Liver (tissue), 8 donors: ENCODE measurements at regions not wholly inside any gene's neighbourhood (a gene's known extent, or its start where the extent isn't known, plus 50 kb on each side); places are given as distances from the start of the nearest gene placed in this dataset.

ENCODE experiments used
- DNase-seq: peaks from one replicate; pipeline ENCODE4 v3.0.0-alpha.2; 2017; ENCODE audit warnings: low spot score
- H3K27ac ChIP-seq, 2 donors: one replicate each; pipeline ENCODE4 v1.7.0; 2013; ENCODE audit warnings: inconsistent platforms in 2 of 2, low read length in 2 of 2, control low read depth in 1 of 2, low read depth in 1 of 2, mild to moderate bottlenecking in 1 of 2
- H3K27me3 ChIP-seq, 4 donors: one replicate each; pipeline versions ENCODE4 v1.6.1 to v1.7.0; 2013; ENCODE audit warnings: low read length in 3 of 4, inconsistent platforms in 1 of 4, mild to moderate bottlenecking in 1 of 4, moderate library complexity in 1 of 4; ENCODE audit not compliant: control insufficient read depth in 4 of 4, insufficient read depth in 4 of 4
- H3K36me3 ChIP-seq, 4 donors: one replicate each; pipeline versions ENCODE4 v1.6.1 to v1.7.0; 2013; ENCODE audit warnings: low read length in 3 of 4, mild to moderate bottlenecking in 3 of 4, low read depth in 1 of 4, moderate library complexity in 1 of 4; ENCODE audit not compliant: control insufficient read depth in 4 of 4, insufficient read depth in 3 of 4
- H3K4me1 ChIP-seq, 4 donors: one replicate each; pipeline versions ENCODE4 v1.6.1 to v1.7.0; 2013; ENCODE audit warnings: low read length in 3 of 4, mild to moderate bottlenecking in 3 of 4, moderate library complexity in 1 of 4; ENCODE audit not compliant: control insufficient read depth in 4 of 4, insufficient read depth in 4 of 4
- H3K4me3 ChIP-seq, 3 donors: one replicate each; pipeline versions ENCODE4 v1.6.1 to v1.7.0; 2013; ENCODE audit warnings: low read length in 3 of 3, control low read depth in 1 of 3, low read depth in 1 of 3, mild to moderate bottlenecking in 1 of 3
- H3K9ac ChIP-seq, 2 donors: one replicate each; pipeline ENCODE4 v1.7.0; 2013; ENCODE audit warnings: low read length in 2 of 2, mild to moderate bottlenecking in 2 of 2, moderate library complexity in 2 of 2, control low read depth in 1 of 2, low read depth in 1 of 2
- H3K9me3 ChIP-seq, 4 donors: one replicate each; pipeline versions ENCODE4 v1.6.1 to v1.7.0; 2013; ENCODE audit warnings: low read length in 3 of 4; ENCODE audit not compliant: control insufficient read depth in 4 of 4
- CTCF ChIP-seq: fragments of 150-350 bp; IDR thresholded peaks from 2 replicates; pipeline ENCODE4 v1.5.1; 2017; ENCODE audit warnings: improper control_type of control experiment, low read depth, low read length; ENCODE audit not compliant: missing input control
- EGR1 ChIP-seq, 2 donors: IDR thresholded peaks; 2 replicates each; pipeline ENCODE4 v1.6.1; 2016 to 2018; ENCODE audit warnings: antibody characterized with exemption in 2 of 2, low read depth in 2 of 2
- FOXA2 ChIP-seq: IDR thresholded peaks from 2 replicates; pipeline ENCODE4 v1.6.1; 2016; ENCODE audit warnings: antibody characterized with exemption
- HNF4A ChIP-seq, 2 donors: conservative IDR thresholded peaks; 2 replicates each; pipeline ENCODE4 v1.6.1; 2016; ENCODE audit warnings: antibody characterized with exemption in 2 of 2, mild to moderate bottlenecking in 2 of 2
- RAD21 ChIP-seq, 2 donors: IDR thresholded peaks; 2 replicates each; pipeline ENCODE4 v1.6.1; 2016; ENCODE audit warnings: antibody characterized with exemption in 2 of 2, mild to moderate bottlenecking in 2 of 2
- REST ChIP-seq: IDR thresholded peaks from 2 replicates; pipeline ENCODE4 v1.6.1; 2016; ENCODE audit warnings: antibody characterized with exemption, mild to moderate bottlenecking
- RXRA ChIP-seq, 2 donors: IDR thresholded peaks; 2 replicates each; pipeline ENCODE4 v1.6.1; 2017 to 2018; ENCODE audit warnings: antibody characterized with exemption in 2 of 2, mild to moderate bottlenecking in 1 of 2
- SP1 ChIP-seq: IDR thresholded peaks from 2 replicates; pipeline ENCODE4 v1.6.1; 2018; ENCODE audit warnings: antibody characterized with exemption, mild to moderate bottlenecking
- TAF1 ChIP-seq: conservative IDR thresholded peaks from 2 replicates; pipeline ENCODE4 v1.6.1; 2016; ENCODE audit warnings: antibody characterized with exemption, mild to moderate bottlenecking
- ZBTB33 ChIP-seq: IDR thresholded peaks from 2 replicates; pipeline ENCODE4 v1.6.1; 2016; ENCODE audit warnings: antibody characterized with exemption
- WGBS: extraction: QIAGEN DNeasy Blood & Tissue Kit; methylation state at CpG from one replicate; pipeline ENCODE4 v1.1.7; 2013; 5-methylcytosine and 5-hydroxymethylcytosine counted together
- donor health status: healthy.
- donor health status: healthy.
- donor health status: healthy.
- donor health status: healthy.
- donor health status: healthy.

- DNase-seq = no peak
- H3K36me3 ChIP-seq = no peaks in the 10 kb centered on the region
- H3K4me1 ChIP-seq = peaks cover under 1 to 5% (median under 1%) of the 10 kb centered on the region in 4 donors
- H3K9ac ChIP-seq = no peak overlapping the region
- H3K9me3 ChIP-seq = no peaks in the 10 kb centered on the region
- H3K4me3 ChIP-seq = no peak overlapping the region
- H3K27ac ChIP-seq = no peak overlapping the region
- no peak for TF ChIP-seq SP1
- no peak for TF ChIP-seq CTCF
- H3K27me3 ChIP-seq = peaks cover 0 to 3% (median 1%) of the 10 kb centered on the region in 4 donors
- 82% methylated on average over 3 of the region's 3 CpGs for WGBS
Measured at GRCh38 chr3:14597266-14597665, 54.3 kb upstream of the CCDC174 start.

- Histone ChIP-seq H3K27me3 (peaks cover 0 to 3% (median 1%) of the 10 kb centered on the region in 4 donors), H3K9ac (no peak overlapping the region), H3K27ac (no peak overlapping the region), H3K36me3 (no peaks in the 10 kb centered on the region), H3K4me3 (no peak overlapping the region), H3K9me3 (no peaks in the 10 kb centered on the region), H3K4me1 (peaks cover 5 to 10% (median 6%) of the 10 kb centered on the region in 4 donors)
- peak; percentile 40 for DNase-seq
- 16% methylated on average over 9 of the region's 9 CpGs for WGBS
- TF ChIP-seq RAD21 (IDR thresholded peaks at IDR 0.05) (no peak), REST (peak; percentile 98)
Measured at GRCh38 chr3:14598143-14598569, 53.4 kb upstream of the CCDC174 start.

GRCh38 chr3:14599488-14599887 is 52.1 kb upstream of the CCDC174 start:
- peaks cover 5 to 10% (median 6%) of the 10 kb centered on the region in 4 donors for H3K4me1 ChIP-seq
- no peaks in the 10 kb centered on the region for H3K9me3 ChIP-seq
- H3K9ac ChIP-seq = no peak overlapping the region
- no peak for TF ChIP-seq EGR1 (IDR thresholded peaks at IDR 0.05; ENCODE audit: low read depth in 2 of 2)
- no peak for TF ChIP-seq HNF4A (conservative IDR thresholded peaks at IDR 0.05)
- TF ChIP-seq TAF1 = no peak
- TF ChIP-seq FOXA2 = no peak
- H3K27me3 ChIP-seq = peaks cover 0 to 3% (median 1%) of the 10 kb centered on the region in 4 donors
- no peak for DNase-seq
- no peak overlapping the region for H3K4me3 ChIP-seq
- H3K27ac ChIP-seq = no peak overlapping the region
- H3K36me3 ChIP-seq = no peaks in the 10 kb centered on the region

GRCh38 chr3:14600075-14600474 is 51.5 kb upstream of the CCDC174 start:
- Histone ChIP-seq H3K27me3 (peaks cover 0 to 3% (median 1%) of the 10 kb centered on the region in 4 donors), H3K36me3 (no peaks in the 10 kb centered on the region), H3K4me3 (no peak overlapping the region), H3K4me1 (peaks cover 5 to 10% (median 6%) of the 10 kb centered on the region in 4 donors), H3K27ac (no peak overlapping the region), H3K9ac (no peak overlapping the region), H3K9me3 (no peaks in the 10 kb centered on the region)
- DNase-seq = no peak
- TF ChIP-seq RXRA (IDR thresholded peaks at IDR 0.05) (no peak), TAF1 (no peak), ZBTB33 (no peak), REST (no peak), HNF4A (conservative IDR thresholded peaks at IDR 0.05) (no peak)
- 83% methylated on average over 4 of the region's 4 CpGs for WGBS
